ENCODE measurements at regions not wholly inside any gene's neighbourhood (a gene's known extent, or its start where the extent isn't known, plus 50 kb on each side); places are given as distances from the start of the nearest gene placed in this dataset.

GRCh38 chr3:157614896-157615295 lies 111.7 kb upstream of the VEPH1 start:
- peaks cover 4 to 5% of the 10 kb centered on the region in 2 experiments for H3K4me1 Mint-ChIP-seq
- Histone ChIP-seq H4K20me1 (ENCODE audit: control insufficient read depth, insufficient read depth, insufficient read length) (no peaks in the 10 kb centered on the region), H3K4ac (ENCODE audit: low read depth, low read length) (no peak overlapping the region), H3K18ac (ENCODE audit: insufficient read length, low read depth, low read length) (no peak overlapping the region), H3K4me2 (ENCODE audit: insufficient read depth, insufficient read length, low read length) (no peak overlapping the region), H2BK20ac (ENCODE audit: low read depth, low read length, poor library complexity, severe bottlenecking) (no peak overlapping the region), H3K14ac (ENCODE audit: insufficient read depth, low read length) (no peak overlapping the region), H3K27ac (ENCODE audit: insufficient read length, low read depth, low read length) (no peak overlapping the region), H3K23ac (ENCODE audit: insufficient read length, low read depth, low read length) (no peak overlapping the region), H3K4me1 (ENCODE audit: insufficient read depth, low read length) (no peaks in the 10 kb centered on the region), H3K23me2 (ENCODE audit: insufficient read length, low read depth, low read length, poor library complexity, severe bottlenecking) (no peaks in the 10 kb centered on the region), H3K9ac (ENCODE audit: extremely low read depth, insufficient read length, low read length) (no peak overlapping the region), H4K8ac (replicated peaks; ENCODE audit: insufficient read length, low read depth, low read length) (no peak overlapping the region), H3K56ac (ENCODE audit: insufficient read length, low read depth, low read length) (no peak overlapping the region), H2BK120ac (ENCODE audit: low read depth, low read length, poor library complexity, severe bottlenecking) (no peak overlapping the region), H2AFZ (ENCODE audit: low read length) (no peak overlapping the region), H2AK5ac (ENCODE audit: insufficient read length, low read length) (no peak overlapping the region), H4K5ac (ENCODE audit: insufficient read length, low read depth, low read length) (no peak overlapping the region), H2BK12ac (ENCODE audit: insufficient read length, low read depth, low read length) (no peak overlapping the region), H3K79me2 (ENCODE audit: insufficient read depth, low read length) (no peaks in the 10 kb centered on the region), H2BK15ac (ENCODE audit: low read depth, low read length) (no peak overlapping the region), H3K9me3 (ENCODE audit: control insufficient read depth, low read depth, low read length) (no peaks in the 10 kb centered on the region), H3T11ph (ENCODE audit: low read length) (no peak overlapping the region), H3K79me1 (ENCODE audit: insufficient read depth, low read depth, low read length, poor library complexity, severe bottlenecking) (no peaks in the 10 kb centered on the region), H4K91ac (ENCODE audit: insufficient read length, low read depth, low read length) (no peak overlapping the region), H2BK5ac (ENCODE audit: insufficient read length, low read length) (no peak overlapping the region), H3K27me3 (ENCODE audit: insufficient read depth, low read length) (no peaks in the 10 kb centered on the region)
- H3K36me3 Mint-ChIP-seq (ENCODE audit: insufficient read depth in 1 of 3, low read depth in 3 of 3) = no peaks in the 10 kb centered on the region
- no peak for DNase-seq
- no peak overlapping the region for H3K4me3 Mint-ChIP-seq
- H3K27ac Mint-ChIP-seq = no peak overlapping the region
- H3K9me3 Mint-ChIP-seq = no peaks in the 10 kb centered on the region
- H3K27me3 Mint-ChIP-seq (ENCODE audit: low read depth) = no peaks in the 10 kb centered on the region
- no peak for TF ChIP-seq CTCF (conservative IDR thresholded peaks at IDR 0.05)
- no CpG with 5 or more reads among the region's 2 CpGs for WGBS (ENCODE audit: extremely low coverage, insufficient read length, low lambda C conversion rate)

Measured in H9 (cell line).